Naive thymus-derived CD4-positive, alpha-beta T cell (primary cell): ENCODE measurements at regions not wholly inside any gene's neighbourhood (a gene's known extent, or its start where the extent isn't known, plus 50 kb on each side); places are given as distances from the start of the nearest gene placed in this dataset.

ENCODE experiments used
- ATAC-seq: fragments of 150-1000 bp; cut with Tn5 transposase; 2 replicates; pipeline ENCODE4 v1.10.0; 2021; ENCODE audit warnings: mild to moderate bottlenecking, moderate library complexity
- CTCF ChIA-PET: fragments of 350-600 bp; sonication (Branson Sonifier 250); formaldehyde crosslinking; loops from one replicate; lab custom pipeline; 2021; ENCODE audit warnings: antibody characterized with exemption; lab: Charles Lee
- POLR2A ChIA-PET: fragments of 350-600 bp; sonication (Branson Sonifier 250); formaldehyde crosslinking; loops from one replicate; lab custom pipeline; 2021; ENCODE audit warnings: antibody characterized with exemption, inconsistent platforms; lab: Charles Lee
- DNase-seq, 9 donors: peaks; one replicate each; pipeline versions ENCODE4 v3.0.0 to v3.0.0-alpha.2; 2020 to 2022; ENCODE audit warnings: mixed read lengths in 1 of 9
- H3K27ac ChIP-seq: one replicate; pipeline ENCODE4 v1.7.0; 2013; ENCODE audit warnings: mild to moderate bottlenecking, low read depth, low read length, moderate library complexity
- H3K27me3 ChIP-seq, 2 donors: one replicate each; pipeline ENCODE4 v1.7.0; 2013; ENCODE audit warnings: low read length in 2 of 2, mild to moderate bottlenecking in 2 of 2, moderate library complexity in 2 of 2; ENCODE audit not compliant: control insufficient read depth in 2 of 2, insufficient read depth in 2 of 2
- H3K36me3 ChIP-seq, 3 experiments: 1 replicate in 2 of 3; 2 replicates in 1 of 3; pipeline ENCODE4 v1.7.0; 2013; ENCODE audit warnings: low read length in 3 of 3, mild to moderate bottlenecking in 3 of 3, moderate library complexity in 1 of 3; ENCODE audit not compliant: insufficient read depth in 3 of 3, control insufficient read depth in 2 of 3
- H3K4me1 ChIP-seq, 2 donors: one replicate each; pipeline ENCODE4 v1.7.0; 2013; ENCODE audit warnings: low read length in 2 of 2, mild to moderate bottlenecking in 2 of 2, moderate library complexity in 1 of 2; ENCODE audit not compliant: control insufficient read depth in 2 of 2, insufficient read depth in 2 of 2
- H3K4me3 ChIP-seq: 2 replicates; pipeline ENCODE4 v1.7.0; 2013; ENCODE audit warnings: mild to moderate bottlenecking, low read length
- H3K9me3 ChIP-seq, 3 experiments: 1 replicate in 2 of 3; 2 replicates in 1 of 3; pipeline ENCODE4 v1.7.0; 2013; ENCODE audit warnings: low read length in 3 of 3; ENCODE audit not compliant: control insufficient read depth in 2 of 3
- H3K27ac Mint-ChIP-seq, 9 donors: one replicate each; pipeline ENCODE4 v1.8.0; 2020 to 2022; ENCODE audit warnings: mixed read lengths in 9 of 9, mild to moderate bottlenecking in 8 of 9, moderate library complexity in 5 of 9, inconsistent platforms in 2 of 9
- H3K27me3 Mint-ChIP-seq, 5 donors: one replicate each; pipeline ENCODE4 v1.8.0; 2021 to 2022; ENCODE audit warnings: mixed read lengths in 5 of 5, mild to moderate bottlenecking in 1 of 5
- H3K36me3 Mint-ChIP-seq, 5 donors: one replicate each; pipeline ENCODE4 v1.8.0; 2020 to 2022; ENCODE audit warnings: mixed read lengths in 5 of 5, mild to moderate bottlenecking in 3 of 5, inconsistent platforms in 1 of 5
- H3K4me1 Mint-ChIP-seq, 7 donors: one replicate each; pipeline ENCODE4 v1.8.0; 2020 to 2022; ENCODE audit warnings: mixed read lengths in 7 of 7, mild to moderate bottlenecking in 3 of 7, inconsistent platforms in 1 of 7
- H3K4me3 Mint-ChIP-seq, 10 donors: one replicate each; pipeline ENCODE4 v1.8.0; 2020 to 2022; ENCODE audit warnings: mild to moderate bottlenecking in 10 of 10, mixed read lengths in 10 of 10, moderate library complexity in 6 of 10, inconsistent platforms in 2 of 10
- H3K9me3 Mint-ChIP-seq, 11 donors: one replicate each; pipeline ENCODE4 v1.8.0; 2020 to 2022; ENCODE audit warnings: mixed read lengths in 11 of 11, mild to moderate bottlenecking in 4 of 11, inconsistent platforms in 1 of 11, moderate library complexity in 1 of 11
- intact Hi-C, 2 donors: fragments of 100-400 bp; cut with micrococcal nuclease; formaldehyde crosslinking; loops; one replicate each; pipeline ENCODE4 v1.15.1; 2023

GRCh38 chr21:41076064-41076463 lies 91.9 kb upstream of the BACE2 start:
- Mint-ChIP-seq H3K27ac (no peak overlapping the region), H3K4me3 (no peak overlapping the region), H3K27me3 (peaks cover 0 to 11% (median 5%) of the 10 kb centered on the region in 5 donors), H3K4me1 (no peaks in the 10 kb centered on the region), H3K9me3 (peaks cover 0 to 1% (median 0%) of the 10 kb centered on the region in 11 donors), H3K36me3 (no peaks in the 10 kb centered on the region)
- no peaks in the 10 kb centered on the region for H3K4me1 ChIP-seq
- H3K36me3 ChIP-seq: no peaks in the 10 kb centered on the region
- ATAC-seq: no peak
- no peaks in the 10 kb centered on the region for H3K27me3 ChIP-seq
- ChIA-PET POLR2A (no interaction called here), CTCF (no interaction called here)
- no peak overlapping the region for H3K27ac ChIP-seq
- no peak for DNase-seq
- no peaks in the 10 kb centered on the region for H3K9me3 ChIP-seq
- intact Hi-C loops: no loop called here
- H3K4me3 ChIP-seq: no peak overlapping the region

GRCh38 chr21:41079159-41079558 lies 88.8 kb upstream of the BACE2 start:
- Histone ChIP-seq H3K27ac (no peak overlapping the region), H3K36me3 (no peaks in the 10 kb centered on the region), H3K9me3 (no peaks in the 10 kb centered on the region), H3K4me1 (no peaks in the 10 kb centered on the region), H3K27me3 (no peaks in the 10 kb centered on the region), H3K4me3 (no peak overlapping the region)
- ChIA-PET CTCF (no interaction called here), POLR2A (no interaction called here)
- no peak for ATAC-seq
- Mint-ChIP-seq H3K36me3 (peaks cover 0 to 5% (median 0%) of the 10 kb centered on the region in 5 donors), H3K4me1 (no peaks in the 10 kb centered on the region), H3K27me3 (peaks cover 2 to 26% (median 9%) of the 10 kb centered on the region in 5 donors), H3K9me3 (peaks cover 0 to 1% (median 0%) of the 10 kb centered on the region in 11 donors), H3K27ac (no peak overlapping the region), H3K4me3 (no peak overlapping the region)
- intact Hi-C loops: no loop called here
- no peak for DNase-seq

DNA sequence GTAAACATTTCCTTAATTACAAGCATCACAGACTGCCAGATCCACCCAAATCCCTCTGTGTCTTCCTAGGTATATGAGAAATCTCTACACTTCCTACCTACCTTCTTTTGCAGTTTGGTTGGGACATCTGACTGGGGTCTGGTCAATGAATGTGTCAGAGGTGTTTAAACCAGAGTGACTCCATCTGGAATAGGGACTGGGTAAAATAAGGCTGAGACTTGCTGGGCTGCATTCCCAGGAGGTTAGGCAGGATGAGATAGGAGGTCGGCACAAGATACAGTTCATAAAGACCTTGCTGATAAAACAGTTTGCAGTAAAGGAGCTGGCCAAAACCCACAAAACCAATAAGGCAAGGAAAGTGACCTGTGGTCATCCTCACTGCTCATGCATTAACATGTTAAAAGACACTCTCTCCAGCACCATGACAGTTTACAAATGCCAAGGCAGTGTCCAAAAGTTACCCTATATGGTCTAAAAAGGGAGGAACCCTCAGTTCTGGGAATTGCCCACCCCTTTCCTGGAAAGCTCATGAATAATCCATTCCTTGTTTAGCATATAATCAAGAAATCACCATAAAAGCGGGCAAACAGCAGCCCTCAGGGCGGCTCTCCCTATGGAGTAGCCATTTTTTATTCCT lies 87.4 kb upstream of the BACE2 start:
- H3K36me3 Mint-ChIP-seq: peaks cover 0 to 5% (median 0%) of the 10 kb centered on the region in 5 donors
- no peaks in the 10 kb centered on the region for H3K4me1 ChIP-seq
- H3K27ac Mint-ChIP-seq: no peak overlapping the region
- ChIA-PET CTCF (no interaction called here), POLR2A (no interaction called here)
- ATAC-seq (no peak), DNase-seq (no peak)
- H3K36me3 ChIP-seq: no peaks in the 10 kb centered on the region
- H3K4me1 Mint-ChIP-seq: no peaks in the 10 kb centered on the region
- H3K9me3 Mint-ChIP-seq: peaks cover 0 to 1% (median 0%) of the 10 kb centered on the region in 11 donors
- peaks cover 2 to 33% (median 16%) of the 10 kb centered on the region in 5 donors for H3K27me3 Mint-ChIP-seq
- no peak overlapping the region for H3K27ac ChIP-seq
- intact Hi-C loops: no loop called here
- no peaks in the 10 kb centered on the region for H3K9me3 ChIP-seq
- no peaks in the 10 kb centered on the region for H3K27me3 ChIP-seq
- no peak overlapping the region for H3K4me3 Mint-ChIP-seq
- H3K4me3 ChIP-seq: no peak overlapping the region

- ChIA-PET POLR2A (no interaction called here), CTCF (no interaction called here)
- Histone ChIP-seq H3K9me3 (no peaks in the 10 kb centered on the region), H3K4me1 (no peaks in the 10 kb centered on the region), H3K27ac (no peak overlapping the region), H3K4me3 (no peak overlapping the region), H3K27me3 (no peaks in the 10 kb centered on the region), H3K36me3 (no peaks in the 10 kb centered on the region)
- DNase-seq (no peak), ATAC-seq (no peak)
- Mint-ChIP-seq H3K4me3 (no peak overlapping the region), H3K4me1 (no peaks in the 10 kb centered on the region), H3K27ac (no peak overlapping the region), H3K36me3 (peaks cover 0 to 5% (median 0%) of the 10 kb centered on the region in 5 donors), H3K27me3 (peaks cover 5 to 44% (median 24%) of the 10 kb centered on the region in 5 donors), H3K9me3 (no peaks in the 10 kb centered on the region)
- intact Hi-C loops: no loop called here
These were observed 81.4 kb upstream of the BACE2 start for GRCh38 chr21:41086569-41086968.

DNA sequence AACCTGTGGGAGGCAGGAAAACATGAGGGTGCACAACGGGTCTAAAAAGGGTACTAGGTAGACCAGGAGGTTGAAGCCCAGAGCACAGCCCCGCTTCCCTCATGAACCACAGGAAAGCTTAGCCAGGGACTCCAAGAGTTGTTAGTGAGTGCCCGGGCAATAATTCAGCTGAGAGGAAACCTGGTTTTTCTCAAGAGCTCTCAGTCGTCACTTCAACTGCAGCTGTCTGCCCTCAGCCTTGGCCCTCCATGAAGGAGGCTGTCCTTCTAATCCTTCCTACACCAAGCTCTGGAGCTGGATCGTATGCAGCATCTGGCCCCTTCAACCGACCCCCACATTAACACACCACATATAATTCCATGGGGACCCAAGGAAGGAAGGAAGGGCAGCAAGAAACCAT lies 77.0 kb upstream of the BACE2 start:
- no peak overlapping the region for H3K4me3 Mint-ChIP-seq
- DNase-seq: no peak
- Histone ChIP-seq H3K4me3 (no peak overlapping the region), H3K9me3 (no peaks in the 10 kb centered on the region), H3K36me3 (no peaks in the 10 kb centered on the region), H3K27me3 (no peaks in the 10 kb centered on the region), H3K27ac (no peak overlapping the region), H3K4me1 (no peaks in the 10 kb centered on the region)
- POLR2A ChIA-PET: no interaction called here
- H3K4me1 Mint-ChIP-seq: no peaks in the 10 kb centered on the region
- peaks cover 7 to 32% (median 22%) of the 10 kb centered on the region in 5 donors for H3K27me3 Mint-ChIP-seq
- intact Hi-C loops: no loop called here
- no peak for ATAC-seq
- CTCF ChIA-PET: no interaction called here
- no peaks in the 10 kb centered on the region for H3K36me3 Mint-ChIP-seq
- no peak overlapping the region for H3K27ac Mint-ChIP-seq
- peaks cover 0 to 1% (median 0%) of the 10 kb centered on the region in 11 donors for H3K9me3 Mint-ChIP-seq

DNA sequence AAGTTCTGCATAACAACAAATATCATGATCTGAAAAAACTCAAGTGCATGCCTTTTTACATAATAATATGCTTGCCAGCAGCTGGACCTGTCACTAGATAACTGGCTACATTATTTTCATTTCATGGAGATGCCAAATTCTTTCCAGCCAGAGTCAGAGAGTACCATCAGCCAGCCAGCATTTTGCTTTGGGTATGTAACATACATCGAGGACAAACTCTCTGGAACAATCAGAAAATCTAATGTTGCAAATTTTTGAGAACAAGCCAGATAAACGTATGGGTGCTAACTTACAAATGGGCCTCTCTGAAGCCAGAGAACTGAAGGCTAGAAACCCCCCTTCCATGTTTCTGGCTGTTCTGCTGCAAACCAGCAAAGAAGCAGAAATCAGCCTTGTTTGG lies 76.3 kb upstream of the BACE2 start:
- ATAC-seq (no peak), DNase-seq (no peak)
- Mint-ChIP-seq H3K4me1 (no peaks in the 10 kb centered on the region), H3K27me3 (peaks cover 3 to 33% (median 19%) of the 10 kb centered on the region in 5 donors), H3K27ac (no peak overlapping the region), H3K4me3 (no peak overlapping the region), H3K36me3 (no peaks in the 10 kb centered on the region), H3K9me3 (peaks cover 0 to 1% (median 0%) of the 10 kb centered on the region in 11 donors)
- no peaks in the 10 kb centered on the region for H3K36me3 ChIP-seq
- H3K4me3 ChIP-seq: no peak overlapping the region
- CTCF ChIA-PET: no interaction called here
- H3K4me1 ChIP-seq: no peaks in the 10 kb centered on the region
- H3K27ac ChIP-seq: no peak overlapping the region
- POLR2A ChIA-PET: no interaction called here
- H3K27me3 ChIP-seq: no peaks in the 10 kb centered on the region
- H3K9me3 ChIP-seq: no peaks in the 10 kb centered on the region
- intact Hi-C loops: no loop called here

- Histone ChIP-seq H3K27ac (no peak overlapping the region), H3K4me3 (no peak overlapping the region), H3K36me3 (no peaks in the 10 kb centered on the region), H3K27me3 (no peaks in the 10 kb centered on the region), H3K9me3 (no peaks in the 10 kb centered on the region), H3K4me1 (no peaks in the 10 kb centered on the region)
- CTCF ChIA-PET: no interaction called here
- peaks cover 3 to 33% (median 18%) of the 10 kb centered on the region in 5 donors for H3K27me3 Mint-ChIP-seq
- no peak overlapping the region for H3K4me3 Mint-ChIP-seq
- no peaks in the 10 kb centered on the region for H3K36me3 Mint-ChIP-seq
- peaks cover 0 to 1% (median 0%) of the 10 kb centered on the region in 11 donors for H3K9me3 Mint-ChIP-seq
- POLR2A ChIA-PET: no interaction called here
- ATAC-seq: no peak
- intact Hi-C loops: no loop called here
- no peak for DNase-seq
- H3K27ac Mint-ChIP-seq: no peak overlapping the region
- H3K4me1 Mint-ChIP-seq: no peaks in the 10 kb centered on the region
These were observed 75.6 kb upstream of the BACE2 start for GRCh38 chr21:41092312-41092711.
